Adipocyte (in vitro differentiated cells): ENCODE measurements at regions not wholly inside any gene's neighbourhood (a gene's known extent, or its start where the extent isn't known, plus 50 kb on each side); places are given as distances from the start of the nearest gene placed in this dataset.
"Not testable (repeated sequence)": the region's sequence is repeated elsewhere in the genome, so short reads cannot be mapped to it uniquely, and the experiment has no call there.

Experiments
- DNase-seq: peaks from one replicate; pipeline ENCODE4 v3.0.0-alpha.2; 2015; ENCODE audit warnings: low read depth
- H3K27me3 ChIP-seq: replicated peaks from 2 replicates; pipeline ENCODE4 v1.7.0; 2013; ENCODE audit warnings: mild to moderate bottlenecking, low read length, moderate library complexity; ENCODE audit not compliant: control insufficient read depth, insufficient read depth
- H3K36me3 ChIP-seq: 2 replicates; pipeline ENCODE4 v1.7.0; 2013; ENCODE audit warnings: low read length, mild to moderate bottlenecking, moderate library complexity; ENCODE audit not compliant: control insufficient read depth, insufficient read depth, severe bottlenecking
- H3K4me1 ChIP-seq: 2 replicates; pipeline ENCODE4 v1.7.0; 2013; ENCODE audit warnings: mild to moderate bottlenecking, low read length, moderate library complexity; ENCODE audit not compliant: control insufficient read depth, insufficient read depth
- H3K4me3 ChIP-seq: 2 replicates; pipeline ENCODE4 v1.7.0; 2013; ENCODE audit warnings: mild to moderate bottlenecking, low read length, moderate library complexity
- H3K9ac ChIP-seq: 2 replicates; pipeline ENCODE4 v1.7.0; 2013; ENCODE audit warnings: mild to moderate bottlenecking, low read length, moderate library complexity
- H3K9me3 ChIP-seq: 2 replicates; pipeline ENCODE4 v1.7.0; 2013; ENCODE audit warnings: mild to moderate bottlenecking, low read length, moderate library complexity; ENCODE audit not compliant: control insufficient read depth

DNA sequence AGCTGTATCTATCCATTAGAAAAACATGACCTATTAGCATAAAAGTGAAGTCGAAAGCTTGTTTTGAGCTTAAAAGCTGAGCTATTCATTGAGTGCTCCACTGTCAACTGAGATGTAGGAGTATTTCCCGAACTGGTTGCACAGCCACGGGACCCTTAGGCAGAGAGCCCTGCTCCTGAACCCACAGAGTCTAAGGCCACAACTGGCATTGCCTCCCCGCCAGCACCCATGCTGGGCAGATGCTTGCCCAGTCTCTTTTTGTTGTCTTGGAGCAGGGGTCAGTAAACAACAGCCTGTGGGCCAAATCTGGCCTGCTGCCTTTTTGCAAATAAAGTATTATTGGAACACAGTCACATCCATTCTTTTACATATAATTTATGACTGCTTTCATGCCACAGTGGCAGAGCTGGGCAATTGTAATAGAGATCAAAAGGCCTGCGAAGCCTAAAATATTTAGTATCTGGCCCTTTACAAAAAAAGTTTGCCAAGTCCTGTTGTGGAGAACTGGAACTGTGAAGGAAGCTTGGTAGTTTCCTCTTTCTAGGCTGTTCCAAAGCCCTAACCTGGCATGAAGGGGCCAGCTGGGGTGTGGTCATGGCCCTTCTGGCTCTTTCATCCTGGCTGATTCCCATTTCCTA is 58.4 kb upstream of the WAPL start:
- Histone ChIP-seq H3K36me3 (no peaks in the 10 kb centered on the region), H3K9ac (no peak overlapping the region), H3K4me3 (no peak overlapping the region), H3K27me3 (peaks cover 7% of the 10 kb centered on the region), H3K4me1 (no peaks in the 10 kb centered on the region), H3K9me3 (no peaks in the 10 kb centered on the region)
- DNase-seq: no peak

DNA sequence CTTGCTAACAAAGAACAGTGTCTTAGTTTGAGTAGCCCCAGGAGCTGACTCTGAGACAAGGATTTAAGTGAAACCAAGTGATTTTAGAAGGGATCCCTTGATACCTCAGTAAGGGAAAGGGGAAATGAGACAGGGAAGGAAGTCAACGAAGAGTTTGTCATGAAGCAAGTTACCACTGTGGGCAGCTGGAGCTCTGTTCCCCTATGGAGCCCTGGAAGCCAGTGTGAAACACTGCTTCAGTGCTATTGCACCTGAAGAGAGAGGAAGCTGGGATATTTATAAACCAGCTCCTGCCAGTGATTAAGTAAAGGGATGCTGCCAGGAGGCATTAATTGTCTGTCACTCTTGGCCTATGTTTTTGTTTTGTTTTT is 58.9 kb upstream of the WAPL start:
- Histone ChIP-seq H3K36me3 (no peaks in the 10 kb centered on the region), H3K9ac (no peak overlapping the region), H3K4me1 (peaks cover 3% of the 10 kb centered on the region), H3K4me3 (no peak overlapping the region), H3K27me3 (peaks cover 7% of the 10 kb centered on the region), H3K9me3 (no peaks in the 10 kb centered on the region)
- DNase-seq: no peak

DNA sequence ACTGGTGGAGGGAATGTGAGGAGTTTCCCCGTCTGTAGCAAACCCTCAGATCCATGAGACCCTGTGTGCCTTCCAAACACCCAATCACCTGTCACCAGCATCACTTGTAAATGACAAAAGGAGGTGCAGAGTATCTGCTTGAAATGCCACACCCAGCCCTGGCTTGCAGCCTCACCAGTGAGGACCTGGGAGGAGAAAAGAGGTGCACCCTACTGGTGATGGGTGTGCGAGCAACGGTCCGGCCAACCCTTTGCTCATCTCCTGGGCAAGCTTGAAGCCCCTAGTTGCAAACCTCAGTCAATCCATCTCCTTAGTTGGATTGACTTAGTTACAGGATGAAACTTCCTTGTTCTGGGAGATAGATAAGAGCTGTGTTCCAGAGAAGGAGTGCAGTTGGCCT is 62.4 kb upstream of the WAPL start:
- no peaks in the 10 kb centered on the region for H3K36me3 ChIP-seq
- H3K9ac ChIP-seq: no peak overlapping the region
- no peaks in the 10 kb centered on the region for H3K9me3 ChIP-seq
- DNase-seq: no peak
- peaks cover 3% of the 10 kb centered on the region for H3K4me1 ChIP-seq
- no peak overlapping the region for H3K4me3 ChIP-seq
- peaks cover 7% of the 10 kb centered on the region for H3K27me3 ChIP-seq

DNA sequence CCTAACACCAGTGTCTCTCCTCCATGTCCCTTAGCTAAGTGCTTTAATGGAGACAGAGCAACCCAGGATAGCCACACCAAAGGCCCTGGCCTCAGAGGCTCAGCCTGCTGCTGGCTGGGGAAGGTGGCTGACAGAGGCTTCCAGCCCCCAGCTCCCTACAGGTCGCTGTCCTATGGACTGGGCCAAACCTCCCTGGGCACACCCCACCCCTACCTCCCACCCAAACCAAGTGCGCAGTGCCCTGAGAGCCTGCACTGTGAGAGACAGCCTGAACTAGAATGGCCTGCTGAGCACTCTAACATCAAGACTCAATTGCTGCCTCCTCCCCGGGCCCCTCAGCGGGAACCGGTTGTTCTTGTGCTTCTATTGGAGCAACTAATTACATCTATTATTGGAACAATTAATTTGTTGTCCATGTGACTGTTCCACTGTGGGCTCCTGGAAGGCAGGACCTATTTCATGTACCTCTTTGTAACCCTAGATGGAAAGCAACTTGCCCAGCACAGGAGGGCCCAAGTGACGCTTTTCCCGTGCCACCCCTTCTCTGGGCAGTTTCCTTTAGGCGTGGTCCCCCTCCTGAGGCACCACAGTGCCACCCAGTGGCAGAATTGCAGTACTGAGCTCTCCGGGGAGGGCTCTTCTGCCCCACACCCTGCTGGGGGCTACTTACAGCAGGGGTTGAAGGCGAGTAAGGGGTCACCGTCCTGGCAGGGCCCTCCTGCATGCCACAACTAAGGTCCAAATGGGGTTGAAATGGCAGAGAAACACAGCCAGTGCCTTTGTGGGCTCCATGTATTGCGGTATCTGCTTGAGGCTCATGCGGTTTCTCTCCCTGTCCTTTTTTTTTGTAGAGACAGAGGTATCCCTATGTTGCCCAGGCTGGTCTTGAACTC is 63.7 kb upstream of the WAPL start:
- Histone ChIP-seq H3K4me3 (no peak overlapping the region), H3K36me3 (no peaks in the 10 kb centered on the region), H3K4me1 (peaks cover 3% of the 10 kb centered on the region), H3K27me3 (peaks cover 4% of the 10 kb centered on the region), H3K9ac (no peak overlapping the region), H3K9me3 (no peaks in the 10 kb centered on the region)
- peak; percentile 89 for DNase-seq

DNA sequence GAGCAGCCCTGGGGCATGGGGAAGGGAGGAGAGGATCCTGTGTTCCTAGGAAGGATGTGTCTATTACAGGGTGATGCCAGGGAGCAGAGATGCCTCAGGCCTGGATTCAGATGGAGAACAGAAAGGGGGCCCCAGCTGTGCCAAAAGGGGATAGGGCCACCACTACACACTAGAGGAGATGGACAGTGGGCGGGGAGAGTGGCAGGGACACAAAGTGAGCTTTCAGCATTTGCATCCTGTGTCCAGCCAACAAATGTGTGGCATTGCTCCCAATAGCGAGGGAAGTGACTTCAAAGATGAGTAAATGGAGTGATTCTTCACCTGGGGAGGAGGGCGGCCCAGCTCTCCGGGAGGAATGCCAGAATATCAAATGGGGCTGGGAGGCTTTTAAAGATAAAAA is 64.9 kb upstream of the WAPL start:
- DNase-seq: no peak
- Histone ChIP-seq H3K4me1 (peaks cover 3% of the 10 kb centered on the region), H3K9ac (no peak overlapping the region), H3K36me3 (no peaks in the 10 kb centered on the region), H3K9me3 (no peaks in the 10 kb centered on the region), H3K27me3 (peaks cover 4% of the 10 kb centered on the region), H3K4me3 (no peak overlapping the region)

DNA sequence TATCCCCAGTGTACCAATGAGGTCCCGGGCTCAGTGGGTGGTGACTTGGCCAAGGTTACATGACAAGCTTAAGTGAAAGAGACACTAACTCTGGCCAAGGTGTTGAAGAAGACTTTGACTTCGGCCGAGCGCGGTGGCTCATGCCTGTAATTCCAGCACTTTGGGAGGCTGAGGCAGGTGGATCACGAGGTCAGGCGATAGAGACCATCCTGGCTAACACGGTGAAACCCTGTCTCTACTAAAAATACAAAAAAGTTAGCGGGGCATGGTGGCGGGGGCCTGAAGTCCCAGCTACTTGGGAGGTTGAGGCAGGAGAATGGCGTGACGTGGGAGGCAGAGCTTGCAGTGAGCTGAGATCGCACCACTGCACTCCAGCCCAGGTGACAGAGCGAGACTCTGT is 65.6 kb upstream of the OPN4 start:
- H3K27me3 ChIP-seq, H3K9ac ChIP-seq, H3K4me3 ChIP-seq, H3K4me1 ChIP-seq, H3K36me3 ChIP-seq, DNase-seq, H3K9me3 ChIP-seq: not testable (repeated sequence)

DNA sequence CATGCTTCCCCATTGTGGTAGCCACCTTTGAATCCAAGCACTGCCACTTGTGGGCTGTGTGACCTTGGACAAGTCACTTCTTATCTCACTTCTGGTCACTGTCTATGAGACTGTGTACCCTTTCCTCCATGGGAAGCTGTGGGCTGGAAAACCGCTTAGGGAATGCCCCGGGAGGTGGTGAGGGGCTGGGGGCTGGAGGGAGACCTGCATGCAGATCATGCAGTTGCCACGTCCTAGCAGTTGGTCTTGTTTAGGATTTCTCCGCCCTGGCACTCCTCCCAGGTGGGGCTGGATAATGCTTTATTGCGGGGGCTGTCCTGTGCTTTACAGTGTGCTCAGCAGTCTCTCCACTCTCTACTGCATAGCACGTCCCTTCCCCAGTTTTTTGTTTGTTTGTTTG is 62.9 kb upstream of the OPN4 start:
- DNase-seq: no peak

DNA sequence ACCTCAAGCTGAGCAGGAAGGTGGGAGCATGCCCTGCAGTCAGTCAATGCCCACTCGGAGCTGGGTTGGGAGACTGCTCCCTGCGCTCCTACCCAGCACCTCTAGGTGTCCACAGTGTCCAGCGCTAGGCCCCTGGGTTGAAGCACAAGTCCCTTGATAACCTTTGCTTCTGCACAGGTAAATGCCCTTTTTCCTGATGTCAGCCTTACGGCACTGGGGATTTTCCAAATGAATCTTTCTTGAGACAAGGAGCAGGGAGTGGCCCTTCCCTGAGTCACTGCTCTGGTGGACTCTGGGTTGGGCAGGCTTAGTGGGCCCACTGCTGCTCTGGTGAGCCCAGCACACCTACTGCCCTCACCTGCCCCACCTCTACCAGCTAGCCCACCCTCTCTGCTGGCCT is 61.9 kb upstream of the OPN4 start:
- Histone ChIP-seq H3K36me3 (no peaks in the 10 kb centered on the region), H3K9me3 (no peaks in the 10 kb centered on the region), H3K9ac (no peak overlapping the region), H3K4me3 (no peak overlapping the region), H3K27me3 (no peaks in the 10 kb centered on the region), H3K4me1 (no peaks in the 10 kb centered on the region)
- DNase-seq: no peak

More for the DNA sequence above, 62.9 kb upstream of the OPN4 start:
- H3K27me3 ChIP-seq: no peaks in the 10 kb centered on the region
- H3K4me1 ChIP-seq: no peaks in the 10 kb centered on the region
- no peaks in the 10 kb centered on the region for H3K9me3 ChIP-seq
- no peak overlapping the region for H3K4me3 ChIP-seq
- H3K9ac ChIP-seq: no peak overlapping the region
- H3K36me3 ChIP-seq: no peaks in the 10 kb centered on the region

DNA sequence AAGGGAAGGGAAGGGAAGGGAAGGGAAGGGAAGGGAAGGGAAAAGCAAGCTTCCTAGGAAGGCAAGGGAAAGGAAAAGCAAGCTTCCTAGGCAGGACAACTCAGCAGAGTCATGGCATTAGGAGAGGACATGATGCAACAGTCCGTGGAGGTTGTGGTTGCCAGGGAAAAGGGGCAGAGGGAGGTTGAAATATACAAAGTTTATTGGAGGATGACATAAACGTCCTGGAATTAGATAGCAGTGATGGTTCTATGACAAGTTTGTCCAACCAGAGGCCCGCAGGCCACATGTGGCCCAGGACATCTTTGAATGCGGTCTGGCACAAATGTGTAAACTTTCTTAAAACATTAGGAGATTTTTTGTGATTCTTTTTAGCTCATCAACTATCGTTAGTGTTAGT is 59.8 kb upstream of the OPN4 start:
- Histone ChIP-seq H3K9me3 (no peaks in the 10 kb centered on the region), H3K36me3 (no peaks in the 10 kb centered on the region), H3K27me3 (no peaks in the 10 kb centered on the region), H3K4me1 (no peaks in the 10 kb centered on the region), H3K9ac (no peak overlapping the region), H3K4me3 (no peak overlapping the region)
- DNase-seq: peak; percentile 21

DNA sequence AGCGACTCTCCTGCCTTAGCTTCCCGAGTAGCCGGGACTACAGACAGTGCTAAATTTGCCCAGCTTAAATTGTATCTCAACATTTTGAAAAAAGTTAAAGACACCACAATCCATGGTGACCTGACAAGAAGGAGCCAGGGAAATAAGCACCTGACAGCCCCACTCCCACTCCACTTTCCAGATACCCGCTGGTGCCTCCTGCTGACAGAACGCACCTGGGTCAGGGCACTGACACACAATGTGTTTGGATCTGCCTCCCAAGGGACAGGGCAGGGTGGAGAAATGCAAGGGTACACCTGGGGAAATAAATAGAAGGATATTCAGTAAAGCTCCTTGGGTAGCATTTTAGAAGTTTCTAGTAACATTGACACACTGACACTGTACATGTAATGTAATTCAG is 58.9 kb upstream of the OPN4 start:
- H3K9me3 ChIP-seq: no peaks in the 10 kb centered on the region
- no peaks in the 10 kb centered on the region for H3K4me1 ChIP-seq
- H3K36me3 ChIP-seq: no peaks in the 10 kb centered on the region
- H3K27me3 ChIP-seq: no peaks in the 10 kb centered on the region
- no peak overlapping the region for H3K9ac ChIP-seq
- H3K4me3 ChIP-seq: no peak overlapping the region
- DNase-seq: no peak

DNA sequence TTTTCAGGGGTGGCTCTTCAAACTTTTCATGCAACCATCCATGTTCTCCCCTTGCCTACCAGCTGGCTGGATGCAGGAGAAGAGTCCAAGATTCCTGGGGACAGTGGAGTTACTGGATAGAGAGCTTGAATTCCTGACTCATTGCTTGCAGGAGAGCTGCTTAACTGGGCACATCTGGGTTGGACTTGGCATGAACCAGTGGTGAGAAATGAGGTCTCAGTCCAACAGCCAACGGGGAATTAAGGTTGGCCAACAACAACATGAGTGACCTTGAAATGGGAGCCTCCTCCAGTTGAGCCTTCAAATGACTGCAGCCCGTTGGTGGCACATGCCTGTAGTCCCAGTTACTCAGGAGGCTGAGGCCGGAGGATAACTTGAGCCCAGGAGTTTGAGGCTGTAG is 58.1 kb upstream of the OPN4 start:
- Histone ChIP-seq H3K27me3 (no peaks in the 10 kb centered on the region), H3K4me3 (no peak overlapping the region), H3K9ac (no peak overlapping the region), H3K4me1 (no peaks in the 10 kb centered on the region), H3K9me3 (no peaks in the 10 kb centered on the region), H3K36me3 (no peaks in the 10 kb centered on the region)
- DNase-seq: peak; percentile 6
